HG03432 (cell line): ENCODE measurements at regions not wholly inside any gene's neighbourhood (a gene's known extent, or its start where the extent isn't known, plus 50 kb on each side); places are given as distances from the start of the nearest gene placed in this dataset.

ENCODE experiments used
- ATAC-seq: cut with Tn5 transposase; IDR thresholded peaks from one replicate; pipeline ENCODE4 v1.9.1; 2021; ENCODE audit warnings: mild to moderate bottlenecking, moderate library complexity; ENCODE audit not compliant: unreplicated experiment

DNA sequence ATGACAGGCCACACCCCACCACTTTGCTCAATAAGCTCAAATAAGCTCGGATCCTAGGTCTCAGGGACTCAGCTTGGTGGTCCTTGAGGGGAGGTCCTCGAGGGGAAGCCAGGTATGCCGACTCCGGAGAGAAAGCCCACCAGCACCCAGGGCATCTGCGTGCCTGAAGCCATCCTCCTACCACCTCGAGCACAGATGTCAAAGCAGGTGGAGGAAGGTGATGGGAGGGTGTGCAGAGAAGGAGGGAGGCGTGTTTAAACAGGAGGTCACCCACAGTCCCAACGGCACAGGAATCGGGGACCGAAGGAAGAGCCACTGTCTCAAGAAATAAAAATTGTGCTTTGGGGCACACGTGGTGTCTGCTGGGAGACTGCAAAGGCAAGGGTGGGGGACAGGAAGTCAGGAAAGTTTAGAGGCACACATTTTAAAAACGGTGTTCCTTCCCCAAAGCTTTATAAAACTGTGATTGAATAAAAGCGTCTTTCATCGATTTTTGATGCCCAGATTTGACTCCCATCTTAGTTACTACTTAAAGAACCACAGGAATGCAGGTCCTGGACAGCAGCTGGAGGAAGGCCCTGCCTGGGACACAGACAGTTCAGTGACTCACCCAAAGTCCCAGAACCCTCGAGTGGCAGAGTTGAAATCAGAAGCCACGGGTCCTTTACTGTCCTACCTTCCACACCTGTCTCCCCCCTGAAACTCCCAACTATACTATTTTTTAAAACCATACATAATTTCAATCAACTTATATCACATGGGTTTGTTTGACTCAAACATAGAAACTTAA lies 221.0 kb upstream of the PDE10A start:
- no peak for ATAC-seq

- ATAC-seq, result no peak
Observed at GRCh38 chr6:165881806-165882205, 218.8 kb upstream of the PDE10A start.

- ATAC-seq, result no peak
Observed at GRCh38 chr6:165880686-165881085, 217.6 kb upstream of the PDE10A start.

GRCh38 chr6:165877773-165878172 lies 214.7 kb upstream of the PDE10A start:
- ATAC-seq, result no peak

DNA sequence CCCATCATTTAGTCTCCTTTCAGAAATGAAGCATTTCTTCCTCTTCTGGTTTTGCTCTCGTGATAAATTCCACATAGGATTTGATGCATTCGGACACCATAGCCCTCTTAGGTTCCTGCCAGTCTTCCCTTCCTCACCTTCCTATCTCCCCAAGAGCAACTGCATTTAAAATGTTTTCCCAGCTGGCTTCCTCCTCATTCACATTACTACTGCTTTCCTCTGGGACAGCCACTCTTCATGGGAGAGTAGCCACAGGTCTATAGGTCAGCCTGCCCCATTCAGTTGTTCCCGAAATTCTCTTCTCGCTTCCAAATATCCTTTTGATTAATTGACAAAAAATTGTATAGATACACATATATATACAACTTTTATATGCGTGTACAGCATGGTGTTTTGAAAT lies 214.2 kb upstream of the PDE10A start:
- no peak for ATAC-seq

DNA sequence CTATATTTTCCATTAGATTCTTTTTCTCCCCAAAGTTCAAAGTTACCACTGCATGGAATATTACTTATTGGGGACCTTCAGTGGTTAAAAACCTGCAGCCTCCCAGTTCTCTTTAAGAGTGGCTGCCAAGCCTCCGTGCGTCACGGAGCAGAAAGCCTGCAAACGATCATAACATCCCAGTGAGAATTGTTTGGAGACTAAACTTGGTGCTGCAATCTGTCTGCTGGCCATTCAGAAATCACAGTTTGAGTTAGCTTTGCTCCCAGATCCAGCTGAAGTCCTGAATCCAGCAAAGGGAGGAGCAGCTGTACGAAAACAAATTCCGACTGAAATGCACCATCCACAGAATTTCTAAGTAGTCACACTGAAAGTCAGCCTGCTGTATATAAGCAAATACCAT lies 213.5 kb upstream of the PDE10A start:
- no peak for ATAC-seq

DNA sequence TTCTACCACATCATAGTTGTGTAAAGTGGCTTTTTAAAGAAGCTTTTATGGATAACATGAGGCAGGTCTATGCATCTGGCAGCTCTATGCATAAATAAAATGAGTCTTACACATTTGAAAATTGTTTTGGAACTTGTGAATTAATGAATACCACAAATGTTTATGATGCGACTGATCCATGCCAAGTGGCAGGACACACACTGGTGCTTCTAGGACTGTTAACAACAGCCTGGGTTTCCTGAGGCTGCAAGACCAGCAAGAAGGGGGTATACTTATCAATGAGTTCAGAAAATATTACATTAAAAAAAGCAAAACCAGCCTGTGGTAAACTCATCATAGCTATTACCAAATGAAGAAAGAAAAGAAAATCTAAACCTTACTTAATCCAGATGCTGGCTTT lies 212.9 kb upstream of the PDE10A start:
- ATAC-seq, result no peak

DNA sequence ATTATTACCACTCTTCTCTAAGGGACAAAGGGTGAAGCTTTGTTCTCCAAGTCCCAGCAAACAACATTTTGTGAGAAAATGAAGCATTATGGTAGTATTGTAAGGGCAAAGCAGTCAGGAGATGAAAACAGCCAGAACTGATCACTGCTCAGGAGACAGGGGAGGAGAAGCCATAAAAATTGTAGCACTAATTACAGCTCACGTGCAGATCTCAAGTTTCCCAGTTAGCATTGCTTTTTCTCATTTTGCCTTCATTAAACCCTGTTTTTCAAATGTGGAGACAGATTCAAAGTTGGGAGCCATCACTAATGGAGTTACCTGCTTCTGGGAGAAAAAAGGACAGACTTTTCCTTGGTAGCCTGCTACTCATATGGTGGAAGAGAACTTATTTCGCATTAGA lies 210.9 kb upstream of the PDE10A start:
- no peak for ATAC-seq

- ATAC-seq, result no peak
Observed at GRCh38 chr6:165872811-165873210, 209.8 kb upstream of the PDE10A start.

DNA sequence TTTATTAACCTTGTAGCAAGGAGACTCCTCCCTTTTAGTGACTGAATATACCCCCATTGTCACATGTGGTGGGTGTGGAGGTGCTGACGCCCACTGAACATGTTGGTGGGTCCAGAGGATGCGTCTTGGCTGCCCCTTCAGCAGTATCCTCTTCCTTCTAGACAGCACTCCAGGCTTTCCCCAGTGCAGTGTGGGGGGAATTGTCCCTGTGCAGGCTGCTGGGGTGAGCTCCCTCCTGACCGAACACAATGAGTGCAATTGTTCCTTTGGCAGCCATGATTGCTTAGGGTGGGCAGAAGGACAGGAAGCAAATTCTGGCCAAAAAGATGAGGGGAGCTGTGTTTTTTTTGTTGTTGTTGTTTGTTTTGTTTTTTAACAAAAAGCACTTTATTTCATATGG lies 209.3 kb upstream of the PDE10A start:
- ATAC-seq, result no peak

- ATAC-seq, result no peak
Observed at GRCh38 chr6:165871571-165871970, 208.5 kb upstream of the PDE10A start.

- no peak for ATAC-seq
Observed at GRCh38 chr6:165869526-165869925, 206.5 kb upstream of the PDE10A start.

GRCh38 chr6:165864925-165865324 lies 201.9 kb upstream of the PDE10A start:
- no peak for ATAC-seq

GRCh38 chr6:165864218-165864617 lies 201.2 kb upstream of the PDE10A start:
- ATAC-seq, result no peak

- ATAC-seq, result no peak
Observed at GRCh38 chr6:165863801-165864200, 200.8 kb upstream of the PDE10A start.

DNA sequence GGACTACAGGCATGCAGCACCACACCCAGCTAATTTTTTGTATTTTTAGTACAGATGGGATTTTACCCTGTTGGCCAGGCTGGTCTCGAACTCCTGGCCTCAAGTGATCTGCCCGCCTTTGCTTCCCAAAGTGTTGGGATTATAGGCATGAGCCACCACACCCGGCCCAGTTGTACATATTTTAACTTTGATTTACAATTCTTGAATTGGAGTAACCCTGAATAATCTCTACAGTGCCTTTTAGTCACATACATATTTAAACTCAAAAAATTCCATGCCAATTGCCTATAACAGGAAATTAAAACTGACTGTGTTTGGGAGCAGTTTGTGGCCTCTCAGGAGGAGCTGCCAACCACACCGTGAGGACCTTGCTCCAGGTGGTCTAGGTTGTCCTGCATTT lies 199.8 kb upstream of the PDE10A start:
- no peak for ATAC-seq

DNA sequence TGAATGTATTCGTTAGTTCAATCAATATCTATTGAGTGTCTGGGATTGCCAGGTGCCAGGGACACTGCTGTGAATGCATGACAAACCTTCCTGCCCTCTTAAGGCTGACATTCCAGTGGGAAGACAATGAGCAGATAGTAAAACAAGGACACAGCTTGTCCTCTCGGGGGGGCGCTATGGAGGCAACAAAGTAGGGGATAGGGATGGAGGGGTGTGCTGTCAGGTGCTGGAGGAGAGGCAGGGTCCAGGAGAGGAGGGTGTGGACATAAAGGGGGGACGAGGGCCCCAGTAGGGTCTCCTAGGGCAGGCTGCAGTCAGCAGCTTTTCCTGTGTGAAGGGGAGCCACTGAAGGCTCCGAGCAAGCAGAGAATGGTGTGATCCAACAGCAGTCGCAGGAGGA lies 198.2 kb upstream of the PDE10A start:
- ATAC-seq, result no peak

DNA sequence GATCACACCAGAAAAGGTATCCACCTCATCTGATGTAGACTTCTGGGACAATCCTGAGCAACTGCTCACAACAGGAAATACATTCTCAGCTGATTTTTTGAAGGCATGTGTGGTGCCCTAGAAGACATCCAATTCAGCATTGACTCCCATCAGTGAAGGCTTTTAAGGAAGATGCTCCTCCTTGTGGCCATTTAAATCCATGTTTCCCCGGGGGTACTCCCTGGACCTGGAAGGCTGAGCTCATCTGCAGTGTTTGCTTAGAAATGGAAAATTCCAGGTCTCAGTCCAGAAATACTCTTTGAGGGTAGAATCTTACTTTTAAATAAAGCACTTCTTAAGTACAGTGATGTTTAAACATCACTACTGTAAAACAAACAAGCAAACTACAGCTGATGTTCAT lies 195.5 kb upstream of the PDE10A start:
- no peak for ATAC-seq

GRCh38 chr6:165855856-165856255 lies 192.8 kb upstream of the PDE10A start:
- no peak for ATAC-seq

GRCh38 chr6:165854863-165855593 lies 192.0 kb upstream of the PDE10A start:
- no peak for ATAC-seq

DNA sequence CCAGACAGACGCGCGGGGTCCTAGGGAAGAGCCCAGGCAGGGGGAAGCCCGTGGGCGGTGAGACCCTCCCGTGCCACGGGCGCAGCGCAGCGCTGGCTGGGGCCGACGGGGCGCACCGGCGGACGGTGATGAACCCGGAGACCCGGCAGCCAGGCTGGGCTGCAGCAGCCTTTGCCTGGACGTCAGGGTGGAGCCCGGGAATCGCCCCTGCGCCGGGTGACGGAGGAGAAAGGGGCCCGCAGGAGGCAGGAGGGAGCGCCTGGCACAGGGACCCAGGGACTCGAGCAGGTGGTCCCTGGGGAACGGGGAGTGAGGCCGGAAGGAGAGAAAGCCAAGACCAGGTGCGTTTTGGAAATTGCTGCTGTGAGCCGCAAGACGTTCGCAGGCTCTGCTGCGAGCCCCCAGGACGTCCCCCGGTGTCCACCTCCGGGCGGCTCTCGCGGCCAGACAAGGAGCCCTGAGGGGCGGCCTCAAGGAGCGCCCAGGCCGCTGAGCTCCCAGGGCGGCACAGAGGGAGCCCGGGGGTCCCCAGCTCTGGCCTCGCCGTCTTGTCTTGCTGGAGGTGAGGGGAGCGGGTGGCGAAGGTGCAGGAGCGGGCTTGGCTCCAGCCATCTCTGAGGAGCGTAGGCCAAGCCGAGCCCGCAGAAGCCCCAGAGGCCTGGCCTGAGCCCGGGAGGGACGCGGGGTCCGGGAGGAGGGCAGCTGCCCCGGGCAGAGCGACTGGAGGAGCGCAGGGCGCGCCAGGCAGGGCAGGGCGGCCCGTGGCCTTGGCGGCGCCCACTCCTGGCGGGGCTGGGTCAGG lies 191.2 kb upstream of the PDE10A start:
- ATAC-seq, result no peak

DNA sequence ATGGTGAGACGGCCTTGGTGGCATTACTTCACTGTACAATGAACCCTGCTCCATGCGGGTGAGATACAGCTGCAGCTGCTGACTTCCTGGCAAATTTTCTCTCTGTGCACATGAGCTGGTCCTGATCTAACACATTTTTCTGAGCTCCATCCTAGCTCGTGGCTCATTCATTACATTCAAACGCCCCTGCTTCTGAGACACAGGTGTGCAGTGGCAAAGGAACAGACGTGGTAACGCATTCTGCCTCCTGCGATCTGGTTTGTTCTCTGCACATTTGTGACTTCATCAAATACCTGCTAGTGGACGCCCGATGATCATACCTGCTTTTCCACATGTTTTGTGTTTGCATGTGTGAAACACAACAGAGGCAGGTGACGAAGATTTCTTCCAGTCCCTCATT lies 189.6 kb upstream of the PDE10A start:
- ATAC-seq, result no peak
